Esophagus (tissue), 2 donors: ENCODE measurements at regions not wholly inside any gene's neighbourhood (a gene's known extent, or its start where the extent isn't known, plus 50 kb on each side); places are given as distances from the start of the nearest gene placed in this dataset.
"Not testable (repeated sequence)": the region's sequence is repeated elsewhere in the genome, so short reads cannot be mapped to it uniquely, and the experiment has no call there.

ENCODE experiments used
- H3K27ac ChIP-seq, 2 donors: one replicate each; pipeline ENCODE4 v1.5.1; 2013; ENCODE audit warnings: low read depth in 2 of 2, mild to moderate bottlenecking in 2 of 2, inconsistent platforms in 1 of 2, low read length in 1 of 2, moderate library complexity in 1 of 2
- H3K27me3 ChIP-seq, 2 donors: one replicate each; pipeline ENCODE4 v1.6.1; 2013; ENCODE audit warnings: low read length in 2 of 2, control low read depth in 1 of 2, mild to moderate bottlenecking in 1 of 2; ENCODE audit not compliant: insufficient read depth in 2 of 2, control insufficient read depth in 1 of 2
- H3K36me3 ChIP-seq, 2 donors: one replicate each; pipeline ENCODE4 v1.6.1; 2013; ENCODE audit warnings: low read length in 1 of 2; ENCODE audit not compliant: control insufficient read depth in 2 of 2, insufficient read depth in 2 of 2
- H3K4me1 ChIP-seq, 2 donors: one replicate each; pipeline ENCODE4 v1.6.1; 2013; ENCODE audit warnings: low read length in 1 of 2; ENCODE audit not compliant: control insufficient read depth in 2 of 2, insufficient read depth in 2 of 2
- H3K4me3 ChIP-seq, 2 donors: one replicate each; pipeline ENCODE4 v1.5.1; 2013; ENCODE audit warnings: low read length in 2 of 2, mild to moderate bottlenecking in 2 of 2, low read depth in 1 of 2, moderate library complexity in 1 of 2
- H3K9me3 ChIP-seq, 2 donors: one replicate each; pipeline ENCODE4 v1.6.1; 2013; ENCODE audit warnings: mild to moderate bottlenecking in 2 of 2, low read depth in 1 of 2, low read length in 1 of 2, moderate library complexity in 1 of 2; ENCODE audit not compliant: control insufficient read depth in 2 of 2, insufficient read depth in 1 of 2
- WGBS, 2 donors: extraction: QIAGEN DNeasy Blood & Tissue Kit; methylation state at CpG; one replicate each; pipeline ENCODE4 v1.1.7; 2013; 5-methylcytosine and 5-hydroxymethylcytosine counted together
- donor health status: healthy with polysubstance abuse.
- donor health status: Bipolar disorder and iron deficiency.

- Histone ChIP-seq H3K9me3 (no peaks in the 10 kb centered on the region), H3K27me3 (no peaks in the 10 kb centered on the region), H3K4me1 (no peaks in the 10 kb centered on the region), H3K4me3 (no peak overlapping the region), H3K27ac (no peak overlapping the region), H3K36me3 (no peaks in the 10 kb centered on the region)
- WGBS, 2 donors, result 80 to 90% methylated on average over 12 of the region's 12 CpGs
Measured at GRCh38 chr1:14392161-14392858, 206.2 kb upstream of the KAZN start.

- Histone ChIP-seq H3K36me3 (no peaks in the 10 kb centered on the region), H3K4me1 (no peaks in the 10 kb centered on the region)
- WGBS, 2 donors, result 66 to 73% methylated on average over 5 of the region's 5 CpGs
Measured at GRCh38 chr1:14392859-14393365, 205.6 kb upstream of the KAZN start.

GRCh38 chr1:14396100-14396499 is 202.4 kb upstream of the KAZN start:
- 88 to 92% methylated on average over 5 of the region's 5 CpGs for WGBS, 2 donors
- no peak overlapping the region for H3K27ac ChIP-seq
- H3K36me3 ChIP-seq, result no peaks in the 10 kb centered on the region
- H3K4me1 ChIP-seq, result no peaks in the 10 kb centered on the region
- no peak overlapping the region for H3K4me3 ChIP-seq
- no peaks in the 10 kb centered on the region for H3K27me3 ChIP-seq
- no peaks in the 10 kb centered on the region for H3K9me3 ChIP-seq

More at GRCh38 chr1:14392859-14393365, 205.6 kb upstream of the KAZN start:
- Histone ChIP-seq H3K4me3 (no peak overlapping the region), H3K27me3 (no peaks in the 10 kb centered on the region), H3K27ac (no peak overlapping the region), H3K9me3 (no peaks in the 10 kb centered on the region)

GRCh38 chr1:14403961-14404645 is 194.4 kb upstream of the KAZN start:
- 78 to 79% methylated on average over 13 of the region's 13 CpGs for WGBS, 2 donors
- Histone ChIP-seq H3K27ac (no peak overlapping the region), H3K27me3 (no peaks in the 10 kb centered on the region), H3K9me3 (no peaks in the 10 kb centered on the region), H3K36me3 (no peaks in the 10 kb centered on the region), H3K4me3 (no peak overlapping the region), H3K4me1 (no peaks in the 10 kb centered on the region)

GRCh38 chr1:14404862-14405301 is 193.6 kb upstream of the KAZN start:
- Histone ChIP-seq H3K4me1 (no peaks in the 10 kb centered on the region), H3K27me3 (no peaks in the 10 kb centered on the region), H3K36me3 (no peaks in the 10 kb centered on the region), H3K27ac (no peak overlapping the region), H3K4me3 (no peak overlapping the region), H3K9me3 (no peaks in the 10 kb centered on the region)
- 6 to 28% methylated on average over 1 of the region's 1 CpG for WGBS, 2 donors

- no peaks in the 10 kb centered on the region for H3K9me3 ChIP-seq
- no peak overlapping the region for H3K4me3 ChIP-seq
- no peaks in the 10 kb centered on the region for H3K27me3 ChIP-seq
- H3K36me3 ChIP-seq, result no peaks in the 10 kb centered on the region
- no peak overlapping the region for H3K27ac ChIP-seq
- no peaks in the 10 kb centered on the region for H3K4me1 ChIP-seq
Measured at GRCh38 chr1:14412235-14412634, 186.2 kb upstream of the KAZN start.

GRCh38 chr1:14413819-14414490 is 184.5 kb upstream of the KAZN start:
- no peaks in the 10 kb centered on the region for H3K36me3 ChIP-seq
- H3K27ac ChIP-seq, result no peak overlapping the region
- H3K4me3 ChIP-seq, result no peak overlapping the region
- H3K9me3 ChIP-seq, result no peaks in the 10 kb centered on the region
- H3K27me3 ChIP-seq, result no peaks in the 10 kb centered on the region
- H3K4me1 ChIP-seq, result no peaks in the 10 kb centered on the region
- 67 to 72% methylated on average over 5 of the region's 5 CpGs for WGBS, 2 donors

GRCh38 chr1:14415396-14415795 is 183.1 kb upstream of the KAZN start:
- Histone ChIP-seq H3K4me1 (no peaks in the 10 kb centered on the region), H3K36me3 (no peaks in the 10 kb centered on the region), H3K27ac (no peak overlapping the region), H3K27me3 (no peaks in the 10 kb centered on the region), H3K4me3 (no peak overlapping the region), H3K9me3 (no peaks in the 10 kb centered on the region)
- 67% methylated on average over 3 of the region's 3 CpGs for WGBS, 2 donors

- H3K36me3 ChIP-seq, result not testable (repeated sequence)
Measured at GRCh38 chr1:14419778-14420218, 178.7 kb upstream of the KAZN start.

More at GRCh38 chr1:14419778-14420218, 178.7 kb upstream of the KAZN start:
- WGBS, 2 donors, result 93 to 94% methylated on average over 15 of the region's 15 CpGs
- not testable (repeated sequence) for H3K27me3 ChIP-seq, H3K9me3 ChIP-seq, H3K27ac ChIP-seq, H3K4me1 ChIP-seq, H3K4me3 ChIP-seq
